ENCODE measurements at regions not wholly inside any gene's neighbourhood (a gene's known extent, or its start where the extent isn't known, plus 50 kb on each side); places are given as distances from the start of the nearest gene placed in this dataset.
"Not testable (repeated sequence)": the region's sequence is repeated elsewhere in the genome, so short reads cannot be mapped to it uniquely, and the experiment has no call there.

DNA sequence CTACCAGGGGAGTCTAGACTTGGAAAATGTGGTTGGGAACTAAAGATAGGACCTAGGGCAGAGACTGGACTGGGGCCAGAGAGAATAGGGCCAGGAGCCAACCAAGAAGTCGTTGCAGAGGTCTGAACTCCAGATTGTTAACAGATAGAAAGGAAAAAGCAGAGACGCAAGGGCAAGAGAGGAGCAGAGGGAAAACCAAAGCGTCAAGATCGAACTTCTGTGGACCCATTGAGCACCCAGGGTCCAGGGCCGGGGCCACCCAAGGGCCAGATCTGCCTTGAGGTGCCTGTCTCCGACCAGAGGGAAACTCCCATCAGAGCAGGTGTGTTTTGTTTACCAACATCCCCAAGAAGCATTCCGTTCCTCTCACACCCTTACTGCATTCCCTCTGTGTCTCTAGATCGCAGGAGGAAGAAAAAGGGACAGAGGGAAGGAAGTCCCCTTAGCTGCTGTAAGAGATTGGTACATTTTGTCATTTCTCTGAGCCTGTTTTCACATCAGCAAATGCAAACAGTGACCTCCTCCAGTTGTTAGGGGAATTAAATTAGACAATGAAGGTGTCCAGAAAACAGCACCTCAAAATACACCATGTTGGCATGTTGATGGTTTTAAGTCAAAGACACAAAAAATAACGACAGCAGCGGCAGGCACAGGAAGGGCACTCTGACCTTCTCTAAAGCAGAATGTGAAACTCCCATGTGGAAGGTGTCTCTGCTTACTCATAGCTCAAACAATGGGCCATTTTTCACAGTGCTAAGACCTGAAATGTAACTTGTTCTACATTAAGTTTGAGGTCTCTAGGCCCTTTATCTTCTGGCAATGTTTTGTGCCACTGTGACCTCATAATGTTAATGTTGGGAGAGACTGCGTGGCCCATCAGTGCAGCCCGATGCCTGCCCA, 105.8 kb upstream of the RAB4A start:
- no peak for DNase-seq

DNA sequence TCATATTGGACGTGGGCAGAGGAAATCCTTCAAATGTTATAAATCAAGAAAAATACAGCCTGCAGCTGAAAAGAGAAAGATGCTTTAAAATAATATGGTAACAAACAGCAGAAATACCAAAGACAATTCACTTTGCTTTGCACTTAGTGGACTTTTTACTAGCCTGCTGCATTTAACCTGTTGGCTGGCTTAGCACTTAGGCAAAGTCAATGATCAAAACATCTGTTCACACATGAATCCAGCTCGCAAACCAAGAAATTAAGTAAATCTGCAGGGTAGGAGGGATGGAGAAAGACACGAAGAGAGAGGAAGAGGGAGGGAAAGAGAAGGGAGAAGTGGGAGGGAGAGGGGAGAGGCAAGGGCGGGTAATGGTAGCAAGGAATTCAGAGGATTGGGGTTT, 103.6 kb upstream of the RAB4A start:
- no peak for DNase-seq

DNA sequence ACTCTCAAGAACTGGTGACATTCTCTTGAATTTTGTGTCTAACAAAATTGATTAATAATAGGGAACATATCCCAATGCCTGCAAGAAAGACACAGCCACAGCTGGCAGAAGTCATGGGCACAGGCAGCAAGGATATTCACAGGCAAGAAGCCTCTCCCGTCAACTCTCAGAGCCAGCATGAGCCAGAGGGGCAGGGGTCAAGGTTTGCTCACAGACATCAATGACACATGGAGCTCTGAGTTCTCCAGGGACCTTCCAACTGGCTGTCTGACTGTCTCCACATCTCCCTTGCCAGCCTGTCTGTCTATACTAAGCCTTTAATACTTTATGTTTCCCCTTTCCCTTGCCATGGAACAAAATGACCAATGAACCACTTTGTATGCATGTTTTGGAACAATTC, 101.5 kb upstream of the RAB4A start:
- DNase-seq: no peak

DNA sequence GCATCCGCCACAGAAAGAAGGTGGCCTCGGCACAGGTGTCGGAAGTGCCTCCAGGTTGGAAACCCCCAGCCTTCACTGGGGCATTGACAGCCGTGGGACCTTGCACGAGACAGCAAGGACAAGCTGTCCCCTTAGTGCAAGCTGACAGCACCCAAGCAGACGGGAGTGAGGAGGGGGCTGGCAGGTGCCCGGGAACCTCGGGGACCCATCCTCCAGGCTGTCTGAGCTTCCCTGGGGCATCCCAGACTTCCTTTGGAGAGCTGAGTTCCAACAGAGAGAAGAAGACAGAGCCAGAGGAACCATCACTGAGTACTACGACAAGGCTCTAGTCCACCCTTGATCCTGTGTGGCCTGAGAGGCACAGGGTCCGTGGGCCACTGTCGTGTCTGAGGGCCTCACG, 100.6 kb upstream of the RAB4A start:
- DNase-seq: no peak

DNA sequence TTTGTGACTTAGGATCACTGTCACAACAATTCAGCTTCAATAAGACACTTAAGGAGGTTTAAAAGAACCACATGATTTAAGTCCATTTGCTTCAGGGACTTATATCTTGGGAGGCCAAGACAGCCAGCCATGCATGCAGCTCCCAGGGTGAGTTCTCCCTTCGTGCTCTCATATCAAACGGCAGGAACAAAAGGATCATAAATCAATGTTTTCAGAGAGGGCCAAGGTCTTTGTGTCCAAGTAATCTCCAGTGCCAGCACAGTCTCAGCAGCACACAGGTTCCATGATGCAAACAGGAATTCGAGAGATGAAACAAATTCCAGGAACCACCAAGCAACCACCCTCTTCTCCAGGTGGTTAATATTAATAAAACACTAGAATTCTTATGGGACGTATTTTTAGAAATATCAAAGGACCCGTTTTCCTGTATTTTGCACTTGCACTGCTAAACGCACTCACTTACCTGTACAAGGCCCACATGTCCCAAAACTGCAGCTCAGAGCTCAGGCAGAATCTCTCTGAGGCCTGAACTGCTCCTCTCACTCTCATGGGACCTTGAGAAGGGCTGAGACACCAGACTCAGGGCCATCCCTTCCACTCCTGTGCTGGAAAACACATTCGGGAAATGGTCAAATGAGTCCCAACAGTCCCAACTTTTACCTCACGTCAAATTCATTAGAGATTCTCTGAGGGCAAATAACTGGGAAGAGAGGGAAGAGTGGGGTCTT, 100.0 kb upstream of the RAB4A start:
- no peak for DNase-seq

DNA sequence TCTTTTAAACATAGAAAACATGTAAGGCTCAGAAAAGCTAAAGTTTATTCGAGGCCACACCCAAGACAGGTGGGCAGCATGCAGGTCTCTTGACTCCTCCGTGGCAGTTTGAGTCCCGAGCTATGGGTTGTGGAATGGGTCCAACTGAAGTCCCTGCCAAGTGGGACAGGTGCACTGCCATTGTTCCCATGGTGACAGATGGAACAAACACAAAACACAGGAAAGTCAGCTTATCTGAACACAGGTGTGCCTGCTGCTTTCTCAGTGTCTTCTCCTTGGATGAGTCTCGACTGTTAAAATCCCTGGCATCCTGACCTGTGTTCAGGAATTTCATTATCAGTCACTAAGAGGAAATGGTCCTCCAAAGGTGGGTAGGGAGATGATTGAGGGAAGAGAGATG, 99.0 kb upstream of the RAB4A start:
- no peak for DNase-seq

DNA sequence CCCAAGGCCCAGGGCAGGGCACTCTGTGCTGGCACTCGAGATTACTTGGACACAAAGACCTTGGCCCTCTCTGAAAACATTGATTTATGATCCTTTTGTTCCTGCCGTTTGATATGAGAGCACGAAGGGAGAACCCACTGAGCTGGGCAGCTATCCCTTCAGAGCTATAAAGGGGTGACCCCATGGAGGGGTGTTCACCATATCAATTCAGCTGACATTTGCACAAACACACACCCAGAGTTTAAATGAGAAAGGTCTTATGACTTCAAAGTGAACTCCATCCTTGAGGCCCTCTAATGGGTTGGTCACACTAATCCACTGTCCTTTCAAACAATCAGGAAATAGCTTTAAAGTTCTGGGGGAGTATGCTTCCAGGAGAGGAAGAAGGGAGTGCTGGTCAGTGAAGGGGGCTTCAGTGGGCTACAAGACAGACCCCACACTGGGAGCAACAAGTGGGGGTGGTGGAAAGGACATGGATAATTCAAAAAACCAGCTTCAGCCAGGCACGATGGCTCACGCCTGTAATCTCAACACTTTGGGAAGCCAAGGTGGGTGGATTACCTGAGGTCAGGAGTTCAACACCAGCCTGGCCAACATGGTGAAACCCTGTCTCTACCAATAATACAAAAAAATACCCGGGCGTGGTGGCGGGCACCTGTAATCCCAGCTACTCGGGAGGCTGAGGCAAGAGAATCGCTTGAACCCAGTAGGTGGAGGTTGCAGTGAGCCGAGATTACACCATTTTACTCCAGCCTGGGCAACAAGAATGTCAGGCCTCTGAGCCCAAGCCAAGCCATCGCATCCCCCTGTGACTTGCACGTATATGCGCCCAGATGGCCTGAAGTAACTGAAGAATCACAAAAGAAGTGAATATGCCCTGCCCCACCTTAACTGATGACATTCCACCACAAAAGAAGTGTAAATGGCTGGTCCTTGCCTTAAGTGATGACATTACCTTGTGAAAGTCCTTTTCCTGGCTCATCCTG, 97.1 kb upstream of the RAB4A start:
- DNase-seq: not testable (repeated sequence)

DNA sequence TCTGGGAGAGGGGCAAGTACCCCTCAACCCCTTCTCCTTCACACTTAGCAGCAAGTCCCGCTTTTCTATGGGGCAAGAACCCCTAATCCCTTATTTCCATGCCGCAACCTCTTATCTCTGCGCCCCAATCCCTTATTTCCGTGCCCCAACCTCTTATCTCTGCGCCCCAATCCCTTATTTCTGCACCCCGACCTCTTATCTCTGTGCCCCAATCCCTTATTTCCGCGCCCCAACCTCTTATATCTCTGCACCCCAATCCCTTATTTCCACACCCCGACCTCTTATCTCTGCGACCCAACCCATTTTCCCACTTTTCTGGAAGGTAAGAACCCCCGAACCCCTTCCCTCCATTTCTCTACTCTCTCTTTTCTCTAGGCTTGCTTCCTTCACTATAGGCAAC, 95.6 kb upstream of the RAB4A start:
- DNase-seq: not testable (repeated sequence)

DNA sequence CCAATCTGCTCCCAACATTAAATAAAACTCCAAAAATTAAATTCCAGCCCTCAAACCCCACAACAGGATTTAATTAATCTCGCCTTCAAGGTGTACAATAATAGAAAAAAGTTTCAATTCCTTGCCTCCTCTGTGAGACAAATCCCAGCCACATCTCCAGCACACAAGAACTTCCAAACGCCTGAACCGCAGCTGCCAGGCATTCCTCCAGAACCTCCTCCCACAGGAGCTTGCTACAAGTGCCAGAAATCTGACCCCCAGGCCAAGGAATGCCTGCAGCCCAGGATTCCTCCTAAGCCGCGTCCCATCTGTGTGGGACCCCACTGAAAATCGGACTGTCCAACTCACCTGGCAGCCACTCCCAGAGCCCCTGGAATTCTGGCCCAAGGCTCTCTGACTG, 94.5 kb upstream of the RAB4A start:
- not testable (repeated sequence) for DNase-seq

DNA sequence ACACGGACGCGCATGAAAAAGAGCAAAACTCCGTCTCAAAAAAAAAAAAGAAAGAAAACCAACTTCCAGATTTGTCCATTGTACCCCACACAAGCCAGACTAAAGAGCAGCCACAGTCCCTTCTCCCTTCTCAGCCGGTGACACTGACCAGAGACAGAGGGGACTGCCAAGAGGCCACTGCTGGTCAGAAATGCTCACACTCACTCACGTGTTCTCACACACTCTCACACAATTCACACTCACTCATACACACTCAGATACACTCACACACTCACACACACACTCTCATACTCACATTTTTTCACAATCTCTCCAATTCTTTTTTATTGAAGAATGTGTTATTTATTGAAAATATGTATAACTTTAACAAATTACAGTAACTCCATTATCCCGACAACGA, 90.8 kb upstream of the RAB4A start:
- DNase-seq: no peak

DNA sequence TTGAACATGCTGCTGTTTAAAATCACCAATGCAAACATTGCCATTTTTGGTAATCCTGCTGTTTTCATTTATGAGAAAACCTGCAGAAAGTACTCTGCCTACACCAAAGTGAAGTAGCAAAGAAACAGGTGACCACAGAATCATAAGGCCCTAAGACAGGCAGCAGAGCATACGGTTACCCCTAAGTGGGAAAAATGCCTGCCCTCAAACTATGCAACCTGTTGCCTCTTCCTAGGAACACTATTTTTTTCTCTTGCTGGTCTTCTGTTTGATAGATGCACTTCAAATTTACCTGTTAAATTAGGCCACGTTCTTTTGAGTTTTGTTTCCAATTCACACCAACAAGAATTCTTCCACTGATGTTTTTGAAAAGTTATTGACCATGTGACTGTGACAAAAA, 89.5 kb upstream of the RAB4A start:
- DNase-seq: no peak

DNA sequence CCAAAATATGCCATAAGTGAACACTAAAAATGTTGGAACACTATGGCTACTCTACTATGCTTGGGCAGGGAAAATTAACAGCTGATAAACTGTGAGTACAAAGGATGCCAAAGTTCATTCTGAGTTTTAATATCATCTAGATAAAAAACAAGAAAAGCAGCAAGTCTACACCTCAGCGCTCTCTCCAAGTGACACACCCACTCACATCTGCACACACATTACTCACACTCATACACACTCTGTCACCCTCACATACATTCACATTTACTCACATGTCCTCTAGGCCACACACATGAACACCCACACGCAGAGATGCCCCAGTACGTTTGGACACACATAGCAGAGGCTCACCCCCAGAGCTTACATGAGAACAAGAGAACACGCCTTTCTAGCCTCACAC, 87.3 kb upstream of the RAB4A start:
- DNase-seq: no peak

DNA sequence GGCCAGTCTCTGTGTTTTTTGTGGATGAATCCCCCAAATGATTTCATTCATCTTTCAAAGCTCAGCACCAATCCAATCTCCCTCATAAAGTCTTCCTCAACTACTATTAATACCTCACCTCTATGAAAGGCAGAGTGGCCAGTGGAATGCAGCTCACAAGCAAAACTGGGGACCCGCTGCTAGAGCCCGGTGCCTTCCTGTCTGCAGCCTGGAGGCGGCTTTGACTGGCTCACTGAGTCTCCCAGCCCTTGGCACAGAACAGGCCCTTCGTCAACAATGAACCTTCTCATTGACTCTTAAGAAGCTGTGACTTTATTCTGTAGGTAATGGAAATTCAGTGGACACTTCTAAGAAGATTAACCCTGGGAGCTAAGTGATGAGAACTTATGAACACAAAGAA, 86.8 kb upstream of the RAB4A start:
- DNase-seq: no peak

DNA sequence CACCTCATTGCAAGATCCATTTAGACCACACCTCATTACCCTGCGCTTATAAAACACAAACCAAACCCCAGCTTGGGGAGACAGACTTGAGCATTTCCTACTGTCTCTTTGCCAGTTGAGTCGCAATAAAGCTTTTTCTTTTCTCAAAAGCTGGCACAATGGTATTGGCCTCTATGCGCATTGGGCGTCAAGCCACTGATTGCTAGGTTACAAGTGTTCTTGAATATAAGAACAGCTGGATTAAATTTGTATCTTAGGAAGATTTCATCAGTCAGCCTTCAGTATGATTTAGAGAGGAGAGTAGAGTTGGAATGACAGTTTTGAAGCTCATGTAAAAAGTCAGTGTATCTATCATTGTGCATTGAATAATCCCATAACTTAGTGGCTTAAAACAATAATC, 84.9 kb upstream of the RAB4A start:
- no peak for DNase-seq

DNA sequence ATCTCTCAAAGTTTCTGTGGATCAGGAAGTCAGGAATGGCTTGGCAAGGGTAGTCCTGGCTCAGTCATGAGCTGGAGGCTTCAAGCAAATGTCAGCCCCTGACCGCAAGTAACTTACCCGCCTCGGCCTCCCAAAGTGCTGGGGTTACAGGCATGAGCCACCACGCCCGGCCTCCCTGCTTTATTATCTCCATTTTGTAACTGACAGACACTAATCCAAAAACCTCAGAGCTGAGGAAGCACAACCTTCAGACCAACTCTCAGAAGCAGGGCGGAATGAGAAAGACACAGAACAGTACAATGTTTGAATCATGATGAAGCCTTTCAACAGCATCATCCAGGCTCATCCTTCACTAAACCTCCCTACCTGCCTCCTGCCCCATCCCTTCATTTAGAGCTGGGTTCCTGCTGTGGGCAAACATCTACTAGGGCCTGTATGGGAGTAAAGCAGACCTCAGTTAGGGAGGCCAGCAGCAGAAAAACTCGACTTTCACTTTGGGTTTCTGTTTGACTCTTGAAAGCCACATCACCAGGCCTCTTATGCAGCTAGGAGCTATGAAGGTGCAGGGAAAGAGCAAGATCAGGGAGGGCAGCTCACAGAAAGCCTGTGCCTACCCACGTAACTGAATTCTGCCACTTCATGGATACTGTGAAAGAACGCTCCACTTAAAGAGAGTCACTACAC, 84.4 kb upstream of the RAB4A start:
- no peak for DNase-seq

DNA sequence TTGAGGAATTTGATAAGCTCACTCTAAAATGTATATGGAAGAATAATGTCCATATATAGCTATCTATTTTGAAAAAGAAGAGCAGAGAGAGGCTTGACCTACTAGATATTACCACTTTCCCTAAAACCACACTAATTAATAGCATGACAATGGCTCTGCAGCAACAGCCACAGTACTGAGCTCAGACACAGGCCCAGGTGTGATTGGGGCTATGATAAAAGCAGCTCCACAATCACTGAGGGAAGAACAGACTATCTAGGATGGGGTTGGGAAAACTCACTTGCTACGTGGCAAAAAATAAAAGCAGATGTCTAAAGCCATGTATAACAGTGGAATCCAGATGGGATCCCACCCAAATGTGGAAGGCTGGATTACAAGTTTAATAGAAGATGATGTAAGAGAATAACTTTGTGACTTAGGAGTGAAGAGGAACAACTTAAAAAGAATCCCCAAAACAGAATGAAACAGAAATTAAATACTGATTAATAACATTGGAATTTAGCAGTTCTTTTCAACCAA, 80.8 kb upstream of the RAB4A start:
- peak; percentile 58 for DNase-seq

DNA sequence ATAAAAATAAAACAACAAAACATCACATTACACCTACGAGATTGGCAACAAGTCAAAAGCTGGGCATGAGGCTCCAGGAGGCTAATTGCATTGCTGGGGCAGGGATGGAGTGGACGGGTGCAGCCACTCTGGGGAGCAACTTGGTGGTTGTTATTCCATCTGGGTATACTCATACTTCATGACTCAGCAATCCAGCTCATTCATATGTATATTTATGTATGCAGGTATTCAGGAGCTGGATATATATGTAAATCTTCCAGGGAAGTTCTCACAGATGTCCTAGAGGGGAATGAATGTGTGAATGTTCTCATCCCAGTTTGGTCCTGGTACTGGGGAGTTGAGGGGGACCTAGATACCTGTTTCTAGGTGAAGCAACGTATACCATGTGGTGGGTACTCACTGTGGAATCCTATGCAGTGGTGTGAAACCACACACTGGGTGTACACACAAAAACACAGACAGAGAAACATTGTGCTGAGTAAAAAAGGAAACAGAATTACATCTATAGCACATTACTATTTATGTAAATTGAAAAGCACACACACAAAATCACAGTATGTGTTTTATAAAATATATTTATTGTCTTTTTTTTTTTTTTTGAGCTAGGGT, 79.7 kb upstream of the RAB4A start:
- DNase-seq: peak; percentile 54

DNA sequence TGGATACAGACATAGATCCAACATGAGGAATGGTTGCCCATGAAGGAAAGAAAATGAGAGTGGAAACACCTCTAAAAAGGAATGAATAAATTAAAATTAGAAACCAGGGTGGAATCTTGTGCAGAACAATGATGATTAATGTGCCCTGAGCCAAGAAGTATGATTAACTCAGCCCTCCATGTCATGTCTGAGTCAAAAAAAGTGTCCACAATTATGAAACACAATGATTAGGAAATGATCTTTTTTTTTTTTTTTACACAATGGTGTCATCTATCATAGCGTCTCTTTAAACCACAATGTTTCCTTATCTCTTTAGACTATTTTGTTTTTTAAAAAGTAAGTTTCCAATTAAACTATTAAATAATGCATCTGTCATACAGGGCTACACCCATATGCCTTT, 78.9 kb upstream of the RAB4A start:
- DNase-seq: peak; percentile 62

DNA sequence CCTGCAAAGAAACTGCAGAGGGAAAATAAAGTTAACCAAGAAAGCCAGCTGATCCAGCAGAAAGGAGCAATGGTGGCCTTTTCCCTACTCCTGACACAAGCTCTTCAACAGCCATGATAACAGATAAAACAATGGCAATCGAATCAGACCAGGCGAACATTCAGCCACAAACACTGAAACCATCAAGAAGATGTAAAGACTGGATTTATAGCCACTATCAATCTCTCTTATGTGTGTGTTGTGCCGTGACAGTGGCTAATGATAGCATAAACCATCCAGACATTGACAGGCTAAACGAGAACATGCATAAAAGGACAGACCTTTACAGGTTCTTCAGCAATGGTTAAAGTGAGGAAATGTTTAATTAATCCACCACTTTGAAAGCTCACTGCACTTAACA, 78.1 kb upstream of the RAB4A start:
- DNase-seq: no peak

DNA sequence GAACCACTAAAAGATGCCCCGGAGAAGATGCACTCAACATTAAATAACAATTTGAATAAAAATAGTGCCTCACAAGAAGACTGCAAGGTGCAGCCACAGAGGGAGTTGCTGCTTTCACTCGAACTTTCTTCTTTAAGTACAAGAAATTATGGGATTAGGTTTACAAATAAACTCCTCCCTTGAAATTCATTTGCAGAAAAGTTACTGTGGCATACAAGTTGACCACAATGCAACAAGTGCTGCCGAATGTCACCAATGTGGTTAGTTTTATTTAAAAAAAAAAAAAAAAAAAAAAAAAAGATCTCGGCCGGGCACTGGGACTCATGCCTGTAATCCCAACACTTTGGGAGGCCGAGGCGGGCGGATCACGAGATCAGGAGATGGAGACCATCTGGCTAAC, 76.8 kb upstream of the RAB4A start:
- no peak for DNase-seq

DNA sequence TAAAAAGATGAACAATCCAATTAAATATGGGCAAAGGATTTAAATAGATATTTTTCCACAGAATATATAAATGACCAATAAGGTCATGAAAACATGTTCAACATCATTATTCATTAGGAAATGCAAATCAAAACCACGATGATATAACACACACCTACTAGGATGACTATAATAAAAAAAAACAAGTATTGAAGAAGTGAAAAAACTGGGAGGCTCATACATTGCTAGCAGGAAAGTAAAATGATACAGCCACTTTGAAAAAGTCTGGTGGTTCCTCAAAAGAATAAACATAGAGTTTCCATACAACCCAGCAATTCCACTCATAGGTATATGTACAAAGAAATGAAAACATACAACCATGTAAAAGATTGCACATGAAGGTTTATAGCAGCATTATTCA, 75.7 kb upstream of the RAB4A start:
- no peak for DNase-seq

All from fibroblast of skin of right quadriceps (primary cell).